Activated CD8-positive, alpha-beta T cell treated with anti-CD3 and anti-CD28 coated beads, Interleukin-2, amount 10 ng/mL, durations not matched to agents 7 days and 5 days (primary cell): ENCODE measurements at regions not wholly inside any gene's neighbourhood (a gene's known extent, or its start where the extent isn't known, plus 50 kb on each side); places are given as distances from the start of the nearest gene placed in this dataset.

Experiments
- ATAC-seq: fragments of 150-1000 bp; cut with Tn5 transposase; one replicate; pipeline ENCODE4 v1.10.0; 2021; ENCODE audit warnings: moderate library complexity
- CTCF ChIA-PET: fragments of 350-600 bp; sonication (Branson Sonifier 250); formaldehyde crosslinking; loops from one replicate; lab custom pipeline; 2021; ENCODE audit warnings: antibody characterized with exemption; lab: Charles Lee
- POLR2A ChIA-PET: fragments of 350-600 bp; sonication (Branson Sonifier 250); formaldehyde crosslinking; loops from one replicate; lab custom pipeline; 2021; ENCODE audit warnings: antibody characterized with exemption; lab: Charles Lee
- DNase-seq: peaks from one replicate; pipeline ENCODE4 v3.0.0-alpha.2; 2020
- H3K27ac Mint-ChIP-seq: one replicate; pipeline ENCODE4 v1.8.0; 2021; ENCODE audit warnings: mild to moderate bottlenecking, mixed read lengths
- H3K27me3 Mint-ChIP-seq: one replicate; pipeline ENCODE4 v1.8.0; 2021; ENCODE audit warnings: low read depth, mixed read lengths
- H3K36me3 Mint-ChIP-seq: one replicate; pipeline ENCODE4 v1.8.0; 2021; ENCODE audit warnings: low read depth, mixed read lengths
- H3K4me1 Mint-ChIP-seq: one replicate; pipeline ENCODE4 v1.8.0; 2021; ENCODE audit warnings: low read depth, mixed read lengths
- H3K4me3 Mint-ChIP-seq: one replicate; pipeline ENCODE4 v1.8.0; 2021; ENCODE audit warnings: mild to moderate bottlenecking, mixed read lengths
- H3K9me3 Mint-ChIP-seq: one replicate; pipeline ENCODE4 v1.8.0; 2022; ENCODE audit warnings: mixed read lengths; ENCODE audit not compliant: insufficient read depth

GRCh38 chr16:64892835-64893785 lies 228.8 kb downstream of the CDH11 start:
- Mint-ChIP-seq H3K4me3 (no peak overlapping the region), H3K4me1 (no peaks in the 10 kb centered on the region), H3K27ac (no peak overlapping the region), H3K27me3 (no peaks in the 10 kb centered on the region), H3K36me3 (no peaks in the 10 kb centered on the region), H3K9me3 (peaks cover 24% of the 10 kb centered on the region)
- DNase-seq = no peak
- ATAC-seq = no peak
- ChIA-PET POLR2A (no interaction called here), CTCF (no interaction called here)

GRCh38 chr16:64889446-64889845 lies 232.4 kb downstream of the CDH11 start:
- Mint-ChIP-seq H3K4me3 (no peak overlapping the region), H3K9me3 (peaks cover 15% of the 10 kb centered on the region), H3K27me3 (no peaks in the 10 kb centered on the region), H3K4me1 (no peaks in the 10 kb centered on the region), H3K27ac (no peak overlapping the region), H3K36me3 (no peaks in the 10 kb centered on the region)
- ATAC-seq (no peak), DNase-seq (no peak)
- POLR2A ChIA-PET = no interaction called here
- CTCF ChIA-PET = no interaction called here

- ATAC-seq (no peak), DNase-seq (no peak)
- Mint-ChIP-seq H3K27ac (no peak overlapping the region), H3K27me3 (no peaks in the 10 kb centered on the region), H3K36me3 (no peaks in the 10 kb centered on the region), H3K4me1 (no peaks in the 10 kb centered on the region), H3K9me3 (peaks cover 19% of the 10 kb centered on the region), H3K4me3 (no peak overlapping the region)
- ChIA-PET CTCF (no interaction called here), POLR2A (no interaction called here)
Observed at GRCh38 chr16:64887651-64888050, 234.2 kb downstream of the CDH11 start.

- ChIA-PET CTCF (no interaction called here), POLR2A (no interaction called here)
- no peak for ATAC-seq
- Mint-ChIP-seq H3K4me3 (no peak overlapping the region), H3K9me3 (peaks cover 13% of the 10 kb centered on the region), H3K4me1 (no peaks in the 10 kb centered on the region), H3K27ac (no peak overlapping the region), H3K36me3 (no peaks in the 10 kb centered on the region), H3K27me3 (no peaks in the 10 kb centered on the region)
- no peak for DNase-seq
Observed at GRCh38 chr16:64882078-64882784, 239.6 kb downstream of the CDH11 start.

DNA sequence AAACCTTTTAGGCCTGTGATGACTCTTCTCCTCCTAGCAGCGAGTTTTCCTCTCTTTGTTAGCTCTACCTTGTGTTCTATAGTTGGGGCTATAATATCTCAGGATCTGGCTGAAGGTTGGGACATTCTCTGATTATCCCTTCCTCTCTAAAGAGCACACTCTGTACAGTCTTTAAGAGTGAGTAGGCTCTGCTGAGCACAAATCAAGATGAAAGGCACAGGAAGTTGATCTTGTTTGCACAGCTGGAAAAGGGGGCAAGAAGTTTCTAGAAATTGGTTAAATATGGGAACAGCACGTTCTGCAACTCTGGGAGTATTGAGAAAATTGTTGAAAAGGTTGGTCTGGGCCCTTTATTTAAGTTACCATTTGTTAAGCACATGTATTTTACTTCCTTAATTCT lies 240.9 kb downstream of the CDH11 start:
- ATAC-seq (no peak), DNase-seq (no peak)
- CTCF ChIA-PET = no interaction called here
- Mint-ChIP-seq H3K4me3 (no peak overlapping the region), H3K27me3 (no peaks in the 10 kb centered on the region), H3K36me3 (no peaks in the 10 kb centered on the region), H3K4me1 (no peaks in the 10 kb centered on the region), H3K9me3 (peaks cover 18% of the 10 kb centered on the region), H3K27ac (no peak overlapping the region)
- POLR2A ChIA-PET = no interaction called here

DNA sequence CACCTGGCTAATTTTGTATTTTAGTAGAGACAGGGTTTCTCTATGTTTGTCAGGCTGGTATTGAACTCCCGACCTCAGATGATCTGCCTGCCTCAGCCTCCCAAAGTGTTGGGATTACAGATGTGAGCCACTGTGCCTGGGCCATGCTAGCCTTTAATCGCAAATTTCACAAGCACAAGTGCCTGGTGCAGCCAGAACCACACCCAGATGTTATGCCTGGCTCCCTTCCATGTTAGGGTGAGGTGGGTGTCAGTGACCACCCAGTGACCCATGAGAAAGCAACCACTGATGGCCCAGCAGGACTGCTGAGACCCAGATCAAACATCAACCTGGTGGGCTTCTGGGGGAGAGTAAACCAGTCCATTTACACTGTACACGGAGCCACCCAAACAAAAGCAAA lies 241.9 kb downstream of the CDH11 start:
- no peaks in the 10 kb centered on the region for H3K4me1 Mint-ChIP-seq
- no peaks in the 10 kb centered on the region for H3K36me3 Mint-ChIP-seq
- CTCF ChIA-PET = no interaction called here
- H3K4me3 Mint-ChIP-seq = no peak overlapping the region
- ATAC-seq (no peak), DNase-seq (no peak)
- no peaks in the 10 kb centered on the region for H3K27me3 Mint-ChIP-seq
- H3K27ac Mint-ChIP-seq = no peak overlapping the region
- POLR2A ChIA-PET = no interaction called here
- peaks cover 14% of the 10 kb centered on the region for H3K9me3 Mint-ChIP-seq

DNA sequence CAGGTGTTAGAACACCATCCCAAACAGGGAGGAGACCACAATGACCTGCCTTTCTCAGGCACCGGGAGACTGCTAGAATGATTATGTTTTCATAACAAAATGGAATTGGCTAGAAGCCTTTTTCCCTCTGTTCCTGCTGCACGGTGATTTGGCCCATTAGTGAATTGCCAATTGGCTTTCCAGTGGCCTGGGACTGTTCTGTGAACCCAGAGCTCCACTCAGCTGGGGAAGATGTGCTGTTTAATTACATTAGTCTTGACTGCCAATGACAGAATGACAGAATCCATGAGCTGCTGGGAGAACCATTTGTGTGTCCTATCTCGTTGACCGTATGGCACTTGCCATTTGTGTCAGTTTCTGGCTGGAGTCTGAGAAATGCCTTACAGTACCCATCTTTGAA lies 242.9 kb downstream of the CDH11 start:
- no peak overlapping the region for H3K27ac Mint-ChIP-seq
- H3K4me3 Mint-ChIP-seq = no peak overlapping the region
- no peaks in the 10 kb centered on the region for H3K36me3 Mint-ChIP-seq
- ChIA-PET CTCF (no interaction called here), POLR2A (no interaction called here)
- H3K9me3 Mint-ChIP-seq = peaks cover 10% of the 10 kb centered on the region
- no peak for DNase-seq
- no peak for ATAC-seq
- no peaks in the 10 kb centered on the region for H3K4me1 Mint-ChIP-seq
- no peaks in the 10 kb centered on the region for H3K27me3 Mint-ChIP-seq

- ChIA-PET POLR2A (no interaction called here), CTCF (no interaction called here)
- Mint-ChIP-seq H3K27me3 (no peaks in the 10 kb centered on the region), H3K27ac (no peak overlapping the region), H3K4me1 (no peaks in the 10 kb centered on the region), H3K4me3 (no peak overlapping the region), H3K36me3 (no peaks in the 10 kb centered on the region), H3K9me3 (peaks cover 4% of the 10 kb centered on the region)
- no peak for DNase-seq
- ATAC-seq = no peak
Observed at GRCh38 chr16:64872101-64872500, 249.8 kb downstream of the CDH11 start.

- Mint-ChIP-seq H3K4me3 (no peak overlapping the region), H3K27ac (no peak overlapping the region), H3K9me3 (no peaks in the 10 kb centered on the region), H3K4me1 (no peaks in the 10 kb centered on the region), H3K36me3 (no peaks in the 10 kb centered on the region), H3K27me3 (no peaks in the 10 kb centered on the region)
- no peak for ATAC-seq
- POLR2A ChIA-PET = no interaction called here
- CTCF ChIA-PET = no interaction called here
- no peak for DNase-seq
Observed at GRCh38 chr16:64870859-64871258, 251.0 kb downstream of the CDH11 start.

DNA sequence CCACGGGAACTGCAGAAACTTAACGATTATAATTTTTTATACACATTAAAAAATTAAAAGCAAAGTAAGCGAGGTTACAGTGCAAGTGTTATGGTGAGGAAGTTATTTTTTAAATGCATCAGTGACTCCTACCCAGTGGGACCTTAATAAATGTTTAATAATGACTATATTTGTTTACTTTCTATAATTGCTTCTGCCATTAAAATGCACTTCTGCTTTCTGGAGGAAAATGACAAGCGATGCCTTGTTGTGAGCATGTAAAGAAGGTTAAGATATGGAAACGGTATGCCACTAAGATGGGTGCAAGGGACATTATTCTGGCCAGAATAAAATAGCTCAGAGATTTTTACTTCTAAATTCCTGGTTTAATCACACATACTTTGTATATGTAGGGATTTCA lies 252.1 kb downstream of the CDH11 start:
- Mint-ChIP-seq H3K36me3 (no peaks in the 10 kb centered on the region), H3K27me3 (no peaks in the 10 kb centered on the region), H3K4me1 (no peaks in the 10 kb centered on the region), H3K4me3 (no peak overlapping the region), H3K27ac (no peak overlapping the region), H3K9me3 (no peaks in the 10 kb centered on the region)
- ATAC-seq (no peak), DNase-seq (no peak)
- POLR2A ChIA-PET = no interaction called here
- CTCF ChIA-PET = no interaction called here

DNA sequence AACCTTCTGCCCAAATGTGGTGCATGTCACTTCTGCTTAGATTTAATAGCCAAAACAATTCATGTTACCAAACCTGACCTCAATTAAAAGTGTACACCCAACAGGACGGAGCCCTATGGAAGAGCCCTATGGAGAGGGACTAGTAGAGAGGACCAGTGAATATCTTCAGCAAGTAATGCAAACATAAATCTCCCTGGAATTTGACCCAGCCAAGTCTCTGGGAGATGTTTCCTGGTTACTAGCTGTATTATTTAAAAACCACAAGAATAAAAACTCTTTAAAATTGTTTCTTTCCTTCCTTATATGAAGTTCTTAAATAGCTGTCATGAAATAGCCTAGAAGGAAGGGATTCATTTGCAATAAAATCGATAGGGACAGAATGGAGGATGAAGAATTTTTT lies 255.8 kb downstream of the CDH11 start:
- no peaks in the 10 kb centered on the region for H3K27me3 Mint-ChIP-seq
- H3K27ac Mint-ChIP-seq = no peak overlapping the region
- no peak overlapping the region for H3K4me3 Mint-ChIP-seq
- ChIA-PET CTCF (no interaction called here), POLR2A (no interaction called here)
- no peaks in the 10 kb centered on the region for H3K4me1 Mint-ChIP-seq
- DNase-seq (no peak), ATAC-seq (no peak)
- H3K36me3 Mint-ChIP-seq = no peaks in the 10 kb centered on the region
- H3K9me3 Mint-ChIP-seq = no peaks in the 10 kb centered on the region

DNA sequence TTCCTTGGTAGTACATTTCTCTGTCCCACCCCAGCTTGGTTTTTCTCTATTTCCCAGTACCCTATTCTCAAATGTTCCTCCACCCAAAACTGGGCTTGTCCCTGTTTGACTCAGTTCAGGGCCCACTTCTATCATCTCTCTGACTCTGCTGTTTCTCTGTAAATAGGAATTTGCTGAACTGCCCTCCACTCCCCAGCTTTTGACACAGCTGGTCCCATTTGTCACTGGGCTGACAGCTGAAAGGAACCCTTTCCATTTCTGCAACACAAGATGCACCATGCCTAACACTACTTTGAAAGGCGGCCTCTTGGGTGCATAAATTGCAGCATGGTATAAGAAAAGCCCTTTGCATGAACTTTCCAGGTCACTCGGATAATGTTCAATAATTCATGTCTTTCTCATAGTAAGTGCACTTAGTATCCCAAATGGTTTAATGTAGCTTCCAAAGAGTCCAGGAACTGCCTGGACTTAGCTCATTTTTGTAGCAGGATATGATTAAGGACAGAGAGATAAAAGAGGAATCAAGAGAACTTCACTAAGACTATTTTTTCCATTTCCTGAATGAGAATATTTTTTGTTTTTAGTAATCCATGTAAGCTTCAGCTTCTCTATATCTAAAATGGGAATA lies 256.7 kb downstream of the CDH11 start:
- Mint-ChIP-seq H3K27me3 (no peaks in the 10 kb centered on the region), H3K4me1 (no peaks in the 10 kb centered on the region), H3K9me3 (no peaks in the 10 kb centered on the region), H3K4me3 (no peak overlapping the region), H3K36me3 (no peaks in the 10 kb centered on the region), H3K27ac (no peak overlapping the region)
- ChIA-PET POLR2A (no interaction called here), CTCF (no interaction called here)
- DNase-seq = no peak
- ATAC-seq = no peak
